Activated CD4-positive, CD25-positive, alpha-beta regulatory T cell treated with anti-CD3 and anti-CD28 coated beads, Interleukin-2, amount 50 U/mL, for 24 hours (primary cell): ENCODE measurements at regions not wholly inside any gene's neighbourhood (a gene's known extent, or its start where the extent isn't known, plus 50 kb on each side); places are given as distances from the start of the nearest gene placed in this dataset.
"Not testable (repeated sequence)": the region's sequence is repeated elsewhere in the genome, so short reads cannot be mapped to it uniquely, and the experiment has no call there.

ENCODE experiments used
- ATAC-seq, 2 donors: fragments of 150-1000 bp; cut with Tn5 transposase; one replicate each; pipeline ENCODE4 v1.10.0; 2021; ENCODE audit warnings: mild to moderate bottlenecking in 1 of 2, moderate library complexity in 1 of 2

- ATAC-seq, result no peak
These were observed 207.7 kb upstream of the FANCL start for GRCh38 chr2:58448845-58449244.

GRCh38 chr2:58448065-58448507, 207.0 kb upstream of the FANCL start:
- no peak for ATAC-seq

GRCh38 chr2:58447586-58447985, 206.5 kb upstream of the FANCL start:
- ATAC-seq, result no peak

GRCh38 chr2:58441643-58442042, 200.5 kb upstream of the FANCL start:
- ATAC-seq, result no peak

GRCh38 chr2:58436872-58437271, 195.7 kb upstream of the FANCL start:
- no peak for ATAC-seq

- no peak for ATAC-seq
These were observed 194.1 kb upstream of the FANCL start for GRCh38 chr2:58435246-58435645.

- no peak for ATAC-seq
These were observed 193.6 kb upstream of the FANCL start for GRCh38 chr2:58434692-58435091.

- no peak for ATAC-seq
These were observed 191.5 kb upstream of the FANCL start for GRCh38 chr2:58432491-58433170.

- no peak for ATAC-seq
These were observed 188.1 kb upstream of the FANCL start for GRCh38 chr2:58429014-58429875.

- no peak for ATAC-seq
These were observed 187.2 kb upstream of the FANCL start for GRCh38 chr2:58428096-58429013.

GRCh38 chr2:58427572-58428095, 186.5 kb upstream of the FANCL start:
- no peak for ATAC-seq

GRCh38 chr2:58425368-58425767, 184.2 kb upstream of the FANCL start:
- ATAC-seq, result no peak

GRCh38 chr2:58419983-58420382, 178.9 kb upstream of the FANCL start:
- no peak for ATAC-seq

GRCh38 chr2:58416696-58417095, 175.6 kb upstream of the FANCL start:
- ATAC-seq, result no peak

- no peak for ATAC-seq
These were observed 173.4 kb upstream of the FANCL start for GRCh38 chr2:58414506-58414905.

- no peak for ATAC-seq
These were observed 169.4 kb upstream of the FANCL start for GRCh38 chr2:58410549-58410948.

- no peak for ATAC-seq
These were observed 166.4 kb upstream of the FANCL start for GRCh38 chr2:58407487-58407886.

- no peak for ATAC-seq
These were observed 164.2 kb upstream of the FANCL start for GRCh38 chr2:58405341-58405740.

- ATAC-seq, result no peak
These were observed 160.8 kb upstream of the FANCL start for GRCh38 chr2:58401936-58402335.

GRCh38 chr2:58398406-58398805, 157.3 kb upstream of the FANCL start:
- no peak for ATAC-seq

- ATAC-seq, result no peak
These were observed 146.6 kb upstream of the FANCL start for GRCh38 chr2:58387701-58388100.

GRCh38 chr2:58386904-58387303, 145.8 kb upstream of the FANCL start:
- ATAC-seq, result not testable (repeated sequence)

- no peak for ATAC-seq
These were observed 137.0 kb upstream of the FANCL start for GRCh38 chr2:58378152-58378551.
